Muscle of leg (tissue), 3 donors: ENCODE measurements at regions not wholly inside any gene's neighbourhood (a gene's known extent, or its start where the extent isn't known, plus 50 kb on each side); places are given as distances from the start of the nearest gene placed in this dataset.

Experiments
- DNase-seq: peaks from one replicate; pipeline ENCODE4 v3.0.0; 2013
- H3K27ac ChIP-seq: one replicate; pipeline ENCODE4 v1.5.1; 2013; ENCODE audit warnings: mild to moderate bottlenecking, low read length, control low read depth
- H3K27me3 ChIP-seq: one replicate; pipeline ENCODE4 v1.6.1; 2013; ENCODE audit warnings: low read length; ENCODE audit not compliant: control insufficient read depth, insufficient read depth
- H3K36me3 ChIP-seq: one replicate; pipeline ENCODE4 v1.6.1; 2013; ENCODE audit warnings: low read length; ENCODE audit not compliant: control insufficient read depth, insufficient read depth
- H3K4me1 ChIP-seq: one replicate; pipeline ENCODE4 v1.6.1; 2013; ENCODE audit warnings: low read length; ENCODE audit not compliant: control insufficient read depth, insufficient read depth
- H3K4me3 ChIP-seq: one replicate; pipeline ENCODE4 v1.5.1; 2013; ENCODE audit warnings: low read length, control low read depth
- H3K9me3 ChIP-seq: replicated peaks from 2 replicates; pipeline ENCODE4 v1.6.1; 2013; ENCODE audit warnings: low read depth, low read length; ENCODE audit not compliant: control insufficient read depth
- WGBS: methylation state at CpG from one replicate; pipeline ENCODE4 v1.1.5; 2013; ENCODE audit warnings: missing lambda C conversion rate; ENCODE audit not compliant: insufficient coverage; 5-methylcytosine and 5-hydroxymethylcytosine counted together

DNA sequence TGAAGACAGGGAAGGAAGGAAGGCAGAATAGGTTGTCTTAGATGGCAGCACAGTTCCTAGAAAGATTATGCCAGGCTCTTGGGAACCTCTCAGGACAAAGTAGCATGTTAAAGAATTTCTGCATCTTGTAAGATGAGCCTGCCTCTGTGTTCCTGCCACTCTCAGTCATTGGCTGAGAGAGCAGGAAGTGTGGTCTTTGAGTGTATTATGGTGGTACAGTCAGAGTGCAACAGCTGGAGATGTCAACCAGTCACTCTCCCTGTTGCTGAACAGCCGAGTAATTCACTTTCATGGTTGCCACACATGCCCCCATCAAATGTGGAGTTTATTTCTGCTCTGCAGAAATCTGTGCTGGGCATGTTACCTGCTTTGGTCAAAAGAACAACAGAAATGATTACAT, 659.6 kb upstream of the RIOK2 start:
- no CpG with 5 or more reads among the region's 1 CpG for WGBS
- Histone ChIP-seq H3K4me1 (peaks cover 7% of the 10 kb centered on the region), H3K4me3 (no peak overlapping the region), H3K36me3 (no peaks in the 10 kb centered on the region), H3K9me3 (no peaks in the 10 kb centered on the region), H3K27ac (no peak overlapping the region), H3K27me3 (no peaks in the 10 kb centered on the region)
- DNase-seq, result no peak

DNA sequence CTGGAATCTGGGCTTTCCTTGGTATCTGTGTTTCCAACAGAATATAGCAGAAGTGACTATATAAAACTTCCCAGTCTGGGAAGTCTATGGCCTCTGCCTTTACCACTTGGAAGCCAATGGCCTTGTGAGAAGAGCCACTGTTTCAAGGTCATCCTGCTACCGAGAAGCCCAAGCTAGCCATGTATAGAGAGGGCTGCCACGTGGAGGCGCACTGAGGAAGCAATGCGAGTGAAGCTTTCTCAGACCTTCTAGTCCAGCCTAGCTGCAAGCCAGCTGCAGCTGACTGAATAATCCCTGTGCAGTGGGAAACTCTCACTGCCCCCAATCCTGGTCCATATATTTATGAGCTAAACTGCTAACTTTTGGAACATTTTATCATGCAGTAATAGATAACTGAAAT, 661.8 kb upstream of the RIOK2 start:
- no peaks in the 10 kb centered on the region for H3K27me3 ChIP-seq
- no peak for DNase-seq
- no peaks in the 10 kb centered on the region for H3K9me3 ChIP-seq
- peaks cover 5% of the 10 kb centered on the region for H3K4me1 ChIP-seq
- no peaks in the 10 kb centered on the region for H3K36me3 ChIP-seq
- 75% methylated on average over 4 of the region's 4 CpGs for WGBS
- no peak overlapping the region for H3K27ac ChIP-seq
- H3K4me3 ChIP-seq, result no peak overlapping the region

DNA sequence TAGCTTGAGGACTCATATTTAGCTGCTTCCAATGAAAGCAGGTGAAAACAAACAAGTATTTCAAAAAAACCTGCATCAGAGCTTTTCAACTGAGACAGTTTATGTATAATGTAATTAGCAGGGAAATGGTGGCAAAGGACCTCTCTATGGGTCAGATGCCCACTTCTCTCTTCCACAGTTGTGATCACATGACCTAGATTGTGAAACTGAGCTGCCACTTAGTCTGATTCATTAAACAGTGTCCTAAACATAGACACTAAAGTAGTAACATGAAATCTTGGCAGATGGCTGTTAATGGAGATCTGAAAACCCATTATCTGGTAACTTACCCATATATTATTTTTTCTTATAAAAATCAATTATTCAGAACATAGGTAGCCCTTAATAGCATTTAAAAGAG, 663.6 kb upstream of the RIOK2 start:
- H3K9me3 ChIP-seq, result no peaks in the 10 kb centered on the region
- no peak overlapping the region for H3K27ac ChIP-seq
- no peak overlapping the region for H3K4me3 ChIP-seq
- DNase-seq, result no peak
- peaks cover 5% of the 10 kb centered on the region for H3K4me1 ChIP-seq
- no peaks in the 10 kb centered on the region for H3K27me3 ChIP-seq
- no peaks in the 10 kb centered on the region for H3K36me3 ChIP-seq

DNA sequence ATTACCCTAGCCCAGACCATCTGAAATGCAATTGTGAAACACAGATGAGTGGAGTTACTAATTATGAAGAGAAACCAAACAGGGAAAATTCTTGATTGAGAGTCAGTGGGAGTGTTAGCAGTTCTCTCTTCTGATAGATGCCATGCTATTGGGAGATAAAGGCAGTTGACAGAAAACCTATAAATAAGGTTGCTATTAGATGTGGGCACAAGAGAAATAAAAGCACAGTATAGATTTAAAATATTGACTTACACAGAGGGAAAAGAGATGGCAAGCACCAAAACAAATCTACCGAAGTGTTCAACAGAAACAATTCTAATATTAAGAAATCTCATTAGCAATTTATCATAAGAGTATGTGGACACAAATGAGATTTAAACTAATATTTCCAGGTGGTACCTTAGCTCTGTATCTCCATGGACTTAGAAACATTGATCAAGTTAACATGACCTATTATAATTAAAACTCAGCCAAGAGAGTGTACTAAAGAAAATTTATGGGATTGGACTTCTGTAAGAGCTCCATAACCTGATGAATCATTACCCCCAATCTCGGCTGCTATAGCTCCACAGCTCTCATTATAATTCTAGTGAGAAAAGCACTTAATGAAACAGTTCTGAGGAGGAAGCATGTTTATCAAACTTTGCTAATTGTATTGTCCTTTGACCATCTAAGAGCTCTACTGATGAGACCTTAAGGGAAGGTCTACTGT, 665.0 kb upstream of the RIOK2 start:
- H3K27ac ChIP-seq, result no peak overlapping the region
- no peaks in the 10 kb centered on the region for H3K27me3 ChIP-seq
- no peak for DNase-seq
- no peaks in the 10 kb centered on the region for H3K4me1 ChIP-seq
- no CpG with 5 or more reads among the region's 2 CpGs for WGBS
- H3K9me3 ChIP-seq, result no peaks in the 10 kb centered on the region
- H3K4me3 ChIP-seq, result no peak overlapping the region
- no peaks in the 10 kb centered on the region for H3K36me3 ChIP-seq

DNA sequence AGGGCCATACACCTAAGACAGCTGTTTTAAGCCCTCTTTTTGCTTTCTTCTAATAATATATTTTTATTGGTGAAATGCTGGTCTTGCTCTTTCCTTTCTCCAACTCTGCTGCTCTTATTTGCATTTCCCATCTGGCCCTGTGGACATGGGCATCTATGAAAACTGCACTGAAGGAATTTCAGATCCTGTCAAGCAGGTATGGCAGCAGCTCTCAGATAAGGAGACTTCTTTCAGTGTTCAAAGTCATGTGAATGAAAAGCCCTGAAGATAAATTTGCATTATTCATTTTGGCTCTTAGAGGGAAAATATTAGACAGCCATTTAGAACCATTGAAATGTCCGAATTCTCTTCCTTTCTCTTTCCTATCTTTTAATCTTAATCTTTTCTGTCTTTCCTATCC, 668.0 kb upstream of the RIOK2 start:
- 100% methylated on average over 1 of the region's 1 CpG for WGBS
- Histone ChIP-seq H3K27me3 (no peaks in the 10 kb centered on the region), H3K4me3 (no peak overlapping the region), H3K4me1 (no peaks in the 10 kb centered on the region), H3K27ac (no peak overlapping the region), H3K9me3 (peaks cover 3% of the 10 kb centered on the region), H3K36me3 (no peaks in the 10 kb centered on the region)
- DNase-seq, result no peak

DNA sequence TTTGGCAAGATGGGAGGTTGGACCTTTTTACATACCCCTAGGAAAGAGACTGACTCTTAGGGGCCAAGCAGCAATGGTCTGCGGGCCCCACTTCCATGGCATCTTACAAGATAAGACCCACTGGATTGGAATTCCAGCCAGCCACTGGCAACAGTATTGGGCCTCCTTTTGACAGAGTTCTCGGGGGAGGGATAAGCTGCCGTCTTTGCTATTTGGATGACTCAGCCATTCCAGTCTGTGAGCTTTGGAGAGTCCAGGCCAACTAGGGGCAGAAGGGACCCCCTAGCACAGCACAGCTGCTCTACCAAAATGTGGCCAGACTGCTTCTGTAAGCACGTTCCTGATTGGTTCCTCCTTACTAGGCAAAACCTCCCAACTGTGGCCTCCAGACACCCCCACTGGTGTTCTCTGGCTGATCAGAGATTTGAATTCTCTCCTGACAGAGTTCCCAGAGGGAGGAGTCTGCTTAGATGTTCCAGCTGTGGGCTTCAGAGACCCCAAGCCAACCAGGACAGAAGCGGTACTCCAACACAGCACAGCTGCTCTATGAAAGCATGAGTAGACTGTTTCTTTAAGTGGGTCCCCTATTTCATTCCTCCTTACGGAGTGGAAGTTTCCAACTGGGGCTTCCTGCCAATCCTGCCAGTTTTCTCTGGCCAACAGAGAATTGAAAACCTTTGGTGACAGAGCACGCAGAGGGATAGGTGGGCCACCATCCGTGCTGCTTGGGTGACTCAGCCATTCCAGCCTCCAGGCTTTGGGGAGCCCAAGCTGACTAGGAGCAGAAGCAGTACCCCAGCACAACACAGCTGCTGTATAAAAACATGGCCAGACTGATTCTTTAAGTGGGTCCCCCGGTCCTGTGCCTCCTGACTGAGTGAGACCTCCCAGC, 672.1 kb upstream of the RIOK2 start:
- peak; percentile 45 for DNase-seq

DNA sequence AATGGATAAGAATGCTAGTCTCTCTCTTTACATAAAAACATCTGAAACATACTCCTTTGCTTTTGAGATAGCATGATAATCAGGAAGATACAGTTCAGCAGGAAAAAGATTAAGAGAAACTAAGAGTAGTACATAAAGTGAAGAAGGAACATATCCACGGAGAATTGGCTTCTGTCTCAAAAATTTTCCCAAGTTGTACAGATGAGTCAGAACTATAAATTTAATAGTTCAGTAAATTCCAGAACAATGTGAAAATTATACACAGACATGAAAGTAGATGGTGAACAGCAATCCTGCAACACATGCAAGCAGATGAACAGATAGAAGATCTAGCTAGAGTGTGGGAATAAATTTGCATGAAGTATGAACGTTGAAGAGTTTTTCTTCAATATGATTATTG, 691.4 kb upstream of the RIOK2 start:
- Histone ChIP-seq H3K36me3 (no peaks in the 10 kb centered on the region), H3K27me3 (no peaks in the 10 kb centered on the region), H3K9me3 (peaks cover 2% of the 10 kb centered on the region), H3K27ac (no peak overlapping the region), H3K4me1 (no peaks in the 10 kb centered on the region), H3K4me3 (no peak overlapping the region)
- DNase-seq, result peak; percentile 11
- WGBS, result no CpG with 5 or more reads among the region's 2 CpGs

More for the DNA sequence above, 672.1 kb upstream of the RIOK2 start:
- H3K4me1 ChIP-seq, result no peaks in the 10 kb centered on the region
- WGBS, result 59% methylated on average over 7 of the region's 9 CpGs
- H3K27me3 ChIP-seq, result no peaks in the 10 kb centered on the region
- H3K27ac ChIP-seq, result no peak overlapping the region
- no peak overlapping the region for H3K4me3 ChIP-seq
- no peaks in the 10 kb centered on the region for H3K36me3 ChIP-seq
- H3K9me3 ChIP-seq, result peaks cover 10% of the 10 kb centered on the region

DNA sequence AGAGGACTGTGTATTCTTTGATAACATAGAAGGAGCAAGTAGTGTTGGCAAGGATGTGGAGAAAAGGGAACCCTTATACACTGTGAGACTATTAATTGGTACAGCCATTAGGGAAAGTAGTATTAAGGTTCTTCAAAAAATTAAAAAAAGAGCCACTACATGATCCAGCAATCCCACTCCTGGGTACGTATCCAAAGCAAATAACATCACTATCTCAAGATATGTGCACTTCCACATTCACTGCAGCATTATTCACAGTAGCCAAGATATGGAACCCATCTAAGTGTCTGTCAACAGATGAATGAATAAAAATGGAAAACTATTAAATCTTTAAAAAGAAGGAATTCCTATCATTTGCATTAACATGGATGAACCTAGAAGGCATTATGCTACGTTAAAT, 693.2 kb upstream of the RIOK2 start:
- Histone ChIP-seq H3K27me3 (no peaks in the 10 kb centered on the region), H3K27ac (no peak overlapping the region), H3K4me1 (no peaks in the 10 kb centered on the region), H3K36me3 (no peaks in the 10 kb centered on the region), H3K9me3 (no peaks in the 10 kb centered on the region), H3K4me3 (no peak overlapping the region)
- no CpG with 5 or more reads among the region's 2 CpGs for WGBS
- no peak for DNase-seq

DNA sequence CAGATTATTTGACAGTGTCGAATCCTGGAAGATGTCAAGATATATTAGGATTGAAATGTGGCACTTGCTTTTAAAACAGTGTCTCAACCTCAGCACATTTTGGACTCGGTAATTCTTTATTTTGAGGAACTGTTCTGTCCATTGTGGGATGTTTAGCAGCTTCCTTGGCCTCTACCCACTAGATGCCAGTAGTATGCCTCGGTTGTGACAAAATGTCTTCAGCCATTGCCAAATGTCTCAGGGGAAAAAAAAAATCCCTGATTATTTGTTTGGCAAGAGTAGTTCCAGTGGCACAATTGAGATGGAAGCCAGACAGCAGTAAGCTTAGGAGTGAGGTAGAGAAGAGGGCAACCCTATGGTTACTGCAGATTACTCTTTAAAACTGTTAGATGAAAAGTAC, 694.5 kb upstream of the RIOK2 start:
- H3K27ac ChIP-seq, result no peak overlapping the region
- 80% methylated on average over 1 of the region's 3 CpGs for WGBS
- H3K36me3 ChIP-seq, result no peaks in the 10 kb centered on the region
- H3K4me1 ChIP-seq, result no peaks in the 10 kb centered on the region
- no peak overlapping the region for H3K4me3 ChIP-seq
- DNase-seq, result no peak
- no peaks in the 10 kb centered on the region for H3K27me3 ChIP-seq
- H3K9me3 ChIP-seq, result no peaks in the 10 kb centered on the region

DNA sequence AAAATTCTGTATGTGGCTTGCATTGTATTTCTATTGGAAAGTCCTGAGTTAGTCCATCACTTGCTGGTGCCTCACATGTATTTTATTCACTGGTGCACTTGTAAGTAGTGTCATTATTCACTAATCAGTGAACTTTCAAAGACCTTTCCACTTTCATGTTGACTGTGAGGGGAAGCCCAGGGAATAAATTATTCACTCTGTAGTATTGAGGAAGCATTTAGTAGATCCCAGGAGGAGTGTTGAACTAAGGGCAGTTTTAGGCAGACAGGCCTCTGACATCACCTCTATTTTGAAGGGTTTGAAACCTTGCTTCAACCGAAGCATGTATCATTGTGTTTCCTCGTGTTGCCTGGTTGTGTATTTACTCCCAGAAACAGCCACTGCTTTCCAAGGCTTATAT, 705.4 kb upstream of the RIOK2 start:
- Histone ChIP-seq H3K27me3 (no peaks in the 10 kb centered on the region), H3K36me3 (no peaks in the 10 kb centered on the region), H3K9me3 (no peaks in the 10 kb centered on the region), H3K4me3 (no peak overlapping the region), H3K4me1 (no peaks in the 10 kb centered on the region), H3K27ac (no peak overlapping the region)
- DNase-seq, result peak; percentile 41
- WGBS, result no CpG with 5 or more reads among the region's 2 CpGs
